ENCODE measurements at regions not wholly inside any gene's neighbourhood (a gene's known extent, or its start where the extent isn't known, plus 50 kb on each side); places are given as distances from the start of the nearest gene placed in this dataset.

DNA sequence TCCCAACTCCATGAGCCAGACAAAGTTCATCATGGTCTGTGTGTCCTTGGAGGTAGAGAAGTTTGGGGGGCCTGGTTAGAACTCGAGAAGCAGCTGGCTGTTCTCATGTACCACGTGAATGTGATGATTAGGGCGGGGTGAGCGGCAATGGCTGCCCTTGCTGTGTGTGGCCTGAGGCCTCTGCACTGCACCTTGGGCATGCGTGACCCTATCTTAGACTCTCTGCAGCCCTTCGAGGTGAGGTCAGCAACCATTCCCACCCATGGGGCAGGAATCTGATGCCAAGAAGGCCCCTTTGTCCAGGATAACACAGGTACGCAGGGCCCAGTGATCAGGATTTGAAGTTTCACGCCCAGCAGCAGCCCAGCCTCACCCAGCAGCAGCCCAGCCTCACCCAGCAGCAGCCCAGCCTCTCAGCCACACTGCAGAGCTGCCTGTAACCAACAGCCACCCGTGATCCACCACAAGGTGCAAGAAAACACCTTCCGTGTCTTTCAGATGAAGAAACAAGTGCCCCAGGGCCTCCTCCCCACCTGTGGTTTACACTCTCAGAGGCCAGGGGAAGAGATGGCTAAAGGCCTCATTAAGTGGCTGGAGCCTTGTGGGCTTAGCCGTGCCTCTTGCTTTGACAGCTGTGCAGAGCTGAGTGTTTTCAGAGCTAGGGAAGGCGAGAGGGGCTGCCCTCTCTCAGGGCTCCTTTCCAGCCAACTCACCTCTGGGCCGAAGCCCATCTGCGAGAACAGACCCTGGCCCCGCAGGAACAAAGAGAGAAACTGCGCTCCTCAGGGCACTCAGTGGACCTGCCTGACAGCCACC is 195.2 kb upstream of the CDH4 start:
- intact Hi-C loops (cut with DNase I): no loop called here
- Histone ChIP-seq H3K4me1 (ENCODE audit: control insufficient read depth, insufficient read depth, low read length) (no peaks in the 10 kb centered on the region), H3K27ac (ENCODE audit: low read length) (no peak overlapping the region), H3K4me3 (ENCODE audit: low read length) (no peak overlapping the region), H3K9me3 (ENCODE audit: control insufficient read depth, low read length) (no peaks in the 10 kb centered on the region), H3K27me3 (ENCODE audit: control insufficient read depth, insufficient read depth) (no peaks in the 10 kb centered on the region)
- no peak for ATAC-seq
- no peak for DNase-seq
- 67% methylated on average over 16 of the region's 16 CpGs for WGBS

DNA sequence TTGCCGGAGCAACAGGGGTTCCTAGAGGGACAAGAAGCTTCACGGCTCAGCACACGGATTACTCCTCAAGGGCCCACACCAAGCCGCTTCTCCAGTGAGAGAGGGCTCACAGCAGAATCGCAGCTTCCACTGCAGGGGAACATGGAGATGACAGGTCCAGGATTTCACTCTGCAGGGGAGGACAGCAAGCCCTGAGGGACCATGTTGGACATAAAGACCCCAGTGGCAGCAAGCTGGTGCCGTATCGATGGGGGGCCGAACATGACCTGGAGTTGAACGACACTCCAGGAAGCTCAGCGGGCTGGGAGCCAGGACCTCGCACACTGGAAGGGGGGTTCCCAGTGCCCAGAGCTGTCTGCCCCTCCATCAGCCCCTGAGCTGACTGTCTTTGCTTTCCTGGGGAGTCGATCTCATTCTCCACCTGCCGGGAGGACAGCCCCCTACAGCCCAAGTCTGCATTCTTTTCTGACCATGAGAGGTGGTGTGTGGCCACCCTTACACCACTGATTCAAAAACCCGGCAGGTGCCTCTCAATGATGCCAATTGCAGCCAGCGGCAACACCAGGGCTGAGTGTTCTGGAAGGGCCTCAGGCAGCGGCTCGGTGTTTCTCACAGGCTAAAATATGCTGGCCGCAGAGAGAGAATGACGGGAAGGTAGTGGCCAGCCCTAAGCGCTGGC is 194.5 kb upstream of the CDH4 start:
- Histone ChIP-seq H3K4me1 (ENCODE audit: control insufficient read depth, insufficient read depth, low read length) (no peaks in the 10 kb centered on the region), H3K4me3 (ENCODE audit: low read length) (no peak overlapping the region), H3K27ac (ENCODE audit: low read length) (no peak overlapping the region), H3K9me3 (ENCODE audit: control insufficient read depth, low read length) (no peaks in the 10 kb centered on the region), H3K27me3 (ENCODE audit: control insufficient read depth, insufficient read depth) (no peaks in the 10 kb centered on the region)
- ATAC-seq (no peak), DNase-seq (no peak)
- WGBS: 67% methylated on average over 20 of the region's 20 CpGs
- intact Hi-C loops (cut with DNase I): no loop called here

DNA sequence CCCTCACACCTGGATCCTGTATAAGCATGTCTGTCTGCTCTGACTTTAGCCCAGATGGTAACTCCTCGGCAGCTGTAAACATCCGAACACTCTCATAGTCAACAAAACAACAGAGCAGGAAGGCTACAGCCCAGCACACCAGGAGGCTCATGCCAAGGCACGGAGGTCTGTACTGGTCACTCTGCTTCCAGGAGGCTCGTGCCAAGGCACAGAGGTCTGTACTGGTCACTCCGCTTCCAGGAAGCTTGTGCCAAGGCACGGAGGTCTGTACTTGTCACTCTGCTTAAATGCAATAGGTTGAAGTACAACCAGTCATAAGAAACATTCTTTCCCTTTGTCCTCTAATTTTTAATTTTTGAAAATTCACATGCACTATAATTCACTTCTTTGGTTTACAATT is 190.1 kb upstream of the CDH4 start:
- DNase-seq (no peak), ATAC-seq (no peak)
- no peak overlapping the region for H3K4me3 ChIP-seq (ENCODE audit: low read length)
- no peaks in the 10 kb centered on the region for H3K9me3 ChIP-seq (ENCODE audit: control insufficient read depth, low read length)
- H3K4me1 ChIP-seq (ENCODE audit: control insufficient read depth, insufficient read depth, low read length): no peaks in the 10 kb centered on the region
- no peak overlapping the region for H3K27ac ChIP-seq (ENCODE audit: low read length)
- no peaks in the 10 kb centered on the region for H3K27me3 ChIP-seq (ENCODE audit: control insufficient read depth, insufficient read depth)
- WGBS: 61% methylated on average over 6 of the region's 6 CpGs
- intact Hi-C loops (cut with DNase I): no loop called here

DNA sequence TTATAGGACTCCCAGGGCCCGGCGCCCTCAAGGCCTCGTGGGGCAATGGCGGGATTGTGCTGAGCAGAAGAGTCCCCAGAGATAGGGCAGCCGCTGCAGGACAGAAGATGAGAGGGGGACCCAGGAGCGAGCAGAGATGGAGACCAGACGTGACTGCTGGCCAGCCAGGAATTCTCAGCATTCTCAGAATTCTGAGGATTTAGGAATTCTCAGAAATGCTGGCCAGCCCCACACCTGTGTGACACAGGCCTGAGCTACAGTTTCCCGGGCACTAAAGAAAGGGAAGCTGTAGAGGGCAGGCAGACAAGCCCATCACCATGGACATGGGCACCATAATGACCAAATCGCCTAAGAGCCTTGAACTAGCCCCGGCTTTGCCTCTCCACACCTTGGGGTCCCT is 186.2 kb upstream of the CDH4 start:
- Histone ChIP-seq H3K4me3 (ENCODE audit: low read length) (no peak overlapping the region), H3K4me1 (ENCODE audit: control insufficient read depth, insufficient read depth, low read length) (no peaks in the 10 kb centered on the region), H3K27me3 (ENCODE audit: control insufficient read depth, insufficient read depth) (no peaks in the 10 kb centered on the region), H3K27ac (ENCODE audit: low read length) (no peak overlapping the region), H3K9me3 (ENCODE audit: control insufficient read depth, low read length) (no peaks in the 10 kb centered on the region)
- ATAC-seq (no peak), DNase-seq (no peak)
- intact Hi-C loops (cut with DNase I): no loop called here
- WGBS: 71% methylated on average over 10 of the region's 10 CpGs

DNA sequence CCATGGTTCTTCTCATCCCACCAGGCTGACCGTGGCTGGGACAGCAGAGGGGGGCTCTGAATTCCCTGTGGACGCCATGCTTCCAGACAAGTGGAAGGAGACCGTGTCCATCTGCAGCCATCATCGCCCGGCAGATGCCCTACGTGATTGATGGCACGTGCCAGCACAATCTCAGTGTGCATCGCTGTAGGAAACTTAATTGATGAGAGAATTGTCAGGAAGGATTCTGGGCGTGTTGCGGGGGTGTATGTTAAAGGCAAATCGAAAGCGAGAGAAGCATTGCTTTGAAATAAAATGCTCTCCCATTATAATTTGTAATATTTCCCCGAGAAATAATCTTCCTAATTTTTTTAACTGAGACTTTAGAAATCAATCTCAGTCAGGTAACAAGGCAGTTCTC is 185.5 kb upstream of the CDH4 start:
- intact Hi-C loops (cut with DNase I): no loop called here
- DNase-seq: no peak
- Histone ChIP-seq H3K4me3 (ENCODE audit: low read length) (no peak overlapping the region), H3K27me3 (ENCODE audit: control insufficient read depth, insufficient read depth) (no peaks in the 10 kb centered on the region), H3K27ac (ENCODE audit: low read length) (no peak overlapping the region), H3K9me3 (ENCODE audit: control insufficient read depth, low read length) (no peaks in the 10 kb centered on the region), H3K4me1 (ENCODE audit: control insufficient read depth, insufficient read depth, low read length) (no peaks in the 10 kb centered on the region)
- 83% methylated on average over 13 of the region's 13 CpGs for WGBS
- no peak for ATAC-seq

DNA sequence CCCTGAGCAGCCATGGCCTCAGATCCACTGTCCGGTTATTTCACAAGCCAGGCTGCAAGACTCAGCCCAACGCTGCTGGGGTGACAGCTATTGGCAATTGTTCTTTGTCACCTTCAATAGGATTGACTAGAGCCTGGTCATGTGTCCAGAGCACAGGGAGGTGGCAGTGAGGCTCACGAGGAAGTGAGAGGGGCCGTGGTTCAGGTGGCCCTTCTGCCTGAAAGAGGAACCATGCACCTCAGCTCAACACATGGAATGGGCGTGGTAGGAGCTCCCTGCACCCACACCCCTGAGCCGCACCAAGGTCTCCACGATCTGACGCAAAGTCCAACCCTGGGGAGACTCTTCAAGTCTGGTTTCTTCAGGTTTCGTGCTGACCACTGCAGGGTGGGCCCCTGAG is 184.8 kb upstream of the CDH4 start:
- ATAC-seq (no peak), DNase-seq (no peak)
- WGBS: 72% methylated on average over 9 of the region's 9 CpGs
- H3K27ac ChIP-seq (ENCODE audit: low read length): no peak overlapping the region
- no peak overlapping the region for H3K4me3 ChIP-seq (ENCODE audit: low read length)
- no peaks in the 10 kb centered on the region for H3K27me3 ChIP-seq (ENCODE audit: control insufficient read depth, insufficient read depth)
- H3K9me3 ChIP-seq (ENCODE audit: control insufficient read depth, low read length): no peaks in the 10 kb centered on the region
- intact Hi-C loops (cut with DNase I): no loop called here
- no peaks in the 10 kb centered on the region for H3K4me1 ChIP-seq (ENCODE audit: control insufficient read depth, insufficient read depth, low read length)

DNA sequence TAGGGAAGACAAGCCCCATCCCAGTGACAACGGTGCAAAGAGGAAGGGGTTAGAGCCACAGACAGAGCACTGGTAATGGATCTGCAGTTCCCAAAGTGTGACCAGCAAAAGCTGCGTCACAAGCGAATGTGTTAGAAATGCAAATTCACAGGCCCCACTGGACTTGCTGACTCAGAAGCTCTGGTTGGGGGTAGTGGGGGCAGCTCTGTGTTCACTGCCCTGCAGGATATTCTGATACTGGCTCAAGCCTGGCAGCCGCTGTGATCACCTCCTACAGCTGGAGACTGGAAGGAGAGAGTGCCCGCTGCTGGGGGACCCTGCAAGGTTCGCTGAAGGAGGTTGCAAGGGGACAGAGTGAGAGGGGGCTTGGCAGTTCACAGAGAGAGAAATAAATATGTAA is 179.7 kb upstream of the CDH4 start:
- H3K4me1 ChIP-seq (ENCODE audit: control insufficient read depth, insufficient read depth, low read length): no peaks in the 10 kb centered on the region
- no peak overlapping the region for H3K27ac ChIP-seq (ENCODE audit: low read length)
- DNase-seq (no peak), ATAC-seq (no peak)
- no peak overlapping the region for H3K4me3 ChIP-seq (ENCODE audit: low read length)
- no peaks in the 10 kb centered on the region for H3K27me3 ChIP-seq (ENCODE audit: control insufficient read depth, insufficient read depth)
- no peaks in the 10 kb centered on the region for H3K9me3 ChIP-seq (ENCODE audit: control insufficient read depth, low read length)
- intact Hi-C loops (cut with DNase I): no loop called here
- WGBS: 64% methylated on average over 6 of the region's 6 CpGs

DNA sequence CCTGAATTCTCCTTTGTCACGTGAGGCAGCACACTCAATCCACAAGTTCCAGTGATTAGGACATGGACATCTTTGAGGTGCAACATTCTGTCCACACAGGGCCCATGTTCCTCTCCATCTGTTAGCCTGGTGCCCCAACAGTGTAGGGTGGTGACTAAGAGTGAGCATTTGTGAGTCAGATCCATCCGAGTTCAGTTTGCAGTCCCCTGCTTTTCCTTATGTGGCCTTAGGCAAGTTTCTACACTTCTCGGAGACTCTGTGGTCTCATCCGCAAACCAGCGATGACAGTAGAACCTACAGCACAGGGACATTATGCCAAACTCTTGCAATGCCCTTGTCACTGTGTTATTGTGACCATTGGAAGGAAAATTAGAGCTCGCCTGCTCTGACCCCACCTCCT is 178.7 kb upstream of the CDH4 start:
- Histone ChIP-seq H3K27me3 (ENCODE audit: control insufficient read depth, insufficient read depth) (no peaks in the 10 kb centered on the region), H3K27ac (ENCODE audit: low read length) (no peak overlapping the region), H3K4me1 (ENCODE audit: control insufficient read depth, insufficient read depth, low read length) (no peaks in the 10 kb centered on the region), H3K9me3 (ENCODE audit: control insufficient read depth, low read length) (no peaks in the 10 kb centered on the region), H3K4me3 (ENCODE audit: low read length) (no peak overlapping the region)
- 83% methylated on average over 6 of the region's 6 CpGs for WGBS
- DNase-seq (no peak), ATAC-seq (no peak)
- intact Hi-C loops (cut with DNase I): no loop called here

DNA sequence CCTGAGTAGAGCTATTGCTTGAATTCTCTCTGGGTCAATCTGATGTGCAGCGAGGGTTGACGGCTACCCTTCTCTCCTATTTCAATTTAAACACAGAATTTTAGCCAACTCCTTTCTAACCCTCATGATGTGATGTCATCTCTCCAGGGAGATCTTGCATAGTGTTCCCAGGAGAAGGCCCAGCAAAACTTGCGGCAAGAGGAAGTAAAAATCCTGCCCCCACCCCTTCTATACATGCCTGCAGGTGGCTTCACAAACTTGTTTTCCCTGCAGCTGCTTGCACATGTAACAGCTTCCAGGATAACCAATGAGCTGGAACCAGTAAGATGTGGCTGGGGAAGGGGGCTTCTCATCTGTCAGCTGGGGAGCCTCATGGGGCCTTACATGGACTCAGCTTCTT is 169.3 kb upstream of the CDH4 start:
- H3K27me3 ChIP-seq (ENCODE audit: control insufficient read depth, insufficient read depth): no peaks in the 10 kb centered on the region
- WGBS: 79% methylated on average over 3 of the region's 3 CpGs
- no peaks in the 10 kb centered on the region for H3K4me1 ChIP-seq (ENCODE audit: control insufficient read depth, insufficient read depth, low read length)
- H3K27ac ChIP-seq (ENCODE audit: low read length): no peak overlapping the region
- H3K4me3 ChIP-seq (ENCODE audit: low read length): no peak overlapping the region
- DNase-seq (no peak), ATAC-seq (no peak)
- intact Hi-C loops (cut with DNase I): no loop called here
- peaks cover 3% of the 10 kb centered on the region for H3K9me3 ChIP-seq (ENCODE audit: control insufficient read depth, low read length)

DNA sequence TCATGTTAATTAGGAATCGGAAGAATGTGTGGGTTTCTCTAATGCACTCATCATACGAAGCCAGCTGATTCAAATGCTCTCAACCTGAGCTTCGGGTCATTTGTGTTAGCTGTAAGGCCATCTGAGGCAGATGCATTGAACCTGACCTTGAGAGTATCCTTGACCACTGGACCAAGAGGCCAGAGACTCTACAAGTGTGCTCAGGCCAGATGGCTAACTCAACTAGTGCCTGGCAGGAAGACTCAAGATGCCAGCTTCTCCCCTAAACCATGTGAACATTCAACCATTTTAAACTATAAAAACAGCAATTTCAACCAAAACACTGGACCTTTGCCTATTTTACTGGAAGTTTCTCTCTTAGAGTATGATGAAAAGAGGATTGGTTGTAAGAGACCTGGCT is 168.6 kb upstream of the CDH4 start:
- no peak overlapping the region for H3K4me3 ChIP-seq (ENCODE audit: low read length)
- DNase-seq (no peak), ATAC-seq (no peak)
- WGBS: 83% methylated on average over 3 of the region's 3 CpGs
- H3K9me3 ChIP-seq (ENCODE audit: control insufficient read depth, low read length): peaks cover 3% of the 10 kb centered on the region
- intact Hi-C loops (cut with DNase I): no loop called here
- no peak overlapping the region for H3K27ac ChIP-seq (ENCODE audit: low read length)
- H3K4me1 ChIP-seq (ENCODE audit: control insufficient read depth, insufficient read depth, low read length): no peaks in the 10 kb centered on the region
- H3K27me3 ChIP-seq (ENCODE audit: control insufficient read depth, insufficient read depth): no peaks in the 10 kb centered on the region

DNA sequence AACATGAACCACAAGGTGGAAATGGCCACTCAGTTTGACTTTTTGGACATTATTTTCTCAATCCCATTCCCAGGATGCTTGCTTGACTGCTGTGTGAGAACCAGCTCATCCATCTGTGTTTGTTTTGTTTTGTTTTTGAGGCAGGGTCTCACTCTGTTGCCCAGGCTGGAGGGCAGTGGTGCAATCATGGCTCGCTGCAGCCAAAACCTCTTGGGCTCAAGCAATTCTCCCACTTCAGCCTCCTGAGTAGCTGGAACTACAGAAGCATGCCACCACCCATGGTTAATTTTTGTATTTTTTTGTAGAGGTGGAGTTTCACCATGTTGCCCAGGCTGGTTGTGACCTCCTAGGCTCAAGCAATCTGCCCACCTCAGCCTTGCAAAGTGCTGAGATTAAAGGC is 166.0 kb upstream of the CDH4 start:
- intact Hi-C loops (cut with DNase I): no loop called here
- no peaks in the 10 kb centered on the region for H3K27me3 ChIP-seq (ENCODE audit: control insufficient read depth, insufficient read depth)
- 71% methylated on average over 1 of the region's 1 CpG for WGBS
- peaks cover 3% of the 10 kb centered on the region for H3K9me3 ChIP-seq (ENCODE audit: control insufficient read depth, low read length)
- DNase-seq (no peak), ATAC-seq (no peak)
- no peak overlapping the region for H3K27ac ChIP-seq (ENCODE audit: low read length)
- H3K4me1 ChIP-seq (ENCODE audit: control insufficient read depth, insufficient read depth, low read length): no peaks in the 10 kb centered on the region
- H3K4me3 ChIP-seq (ENCODE audit: low read length): no peak overlapping the region

Measured in right cardiac atrium (tissue), 5 donors.